HUES64 (cell line): ENCODE measurements at regions not wholly inside any gene's neighbourhood (a gene's known extent, or its start where the extent isn't known, plus 50 kb on each side); places are given as distances from the start of the nearest gene placed in this dataset.
"Not testable (repeated sequence)": the region's sequence is repeated elsewhere in the genome, so short reads cannot be mapped to it uniquely, and the experiment has no call there.

Experiments
- H3K27ac ChIP-seq: 2 replicates; pipeline ENCODE4 v1.7.0; 2013; ENCODE audit warnings: low read depth, low read length, inconsistent platforms
- H3K27me3 ChIP-seq: 2 replicates; pipeline ENCODE4 v1.6.1; 2013; ENCODE audit warnings: mild to moderate bottlenecking, low read length; ENCODE audit not compliant: insufficient read depth
- H3K36me3 ChIP-seq: 2 replicates; pipeline ENCODE4 v1.6.1; 2013; ENCODE audit warnings: mild to moderate bottlenecking, low read length; ENCODE audit not compliant: insufficient read depth
- H3K4me1 ChIP-seq: 2 replicates; pipeline ENCODE4 v1.6.1; 2013; ENCODE audit warnings: mild to moderate bottlenecking, low read length, moderate library complexity; ENCODE audit not compliant: insufficient read depth
- H3K4me3 ChIP-seq: 2 replicates; pipeline ENCODE4 v1.5.1; 2013; ENCODE audit warnings: mild to moderate bottlenecking, low read length, moderate library complexity
- H3K9ac ChIP-seq: 2 replicates; pipeline ENCODE4 v1.6.1; 2013; ENCODE audit warnings: mild to moderate bottlenecking, low read depth, low read length
- H3K9me3 ChIP-seq: 2 replicates; pipeline ENCODE4 v1.6.1; 2013; ENCODE audit warnings: low read depth, low read length; ENCODE audit not compliant: insufficient read depth
- WGBS: fragments of 150-250, 120-280 bp; methylation state at CpG from one replicate; pipeline ENCODE4 v1.1.7; 2013; ENCODE audit warnings: missing lambda C conversion rate; 5-methylcytosine and 5-hydroxymethylcytosine counted together

- Histone ChIP-seq H3K27ac (no peak overlapping the region), H3K9ac (no peak overlapping the region), H3K4me1 (no peaks in the 10 kb centered on the region), H3K9me3 (0 out of 2 replicates have a peak, but pooled peaks cover 4% of the 10 kb centered on the region), H3K4me3 (no peak overlapping the region), H3K36me3 (no peaks in the 10 kb centered on the region), H3K27me3 (no peaks in the 10 kb centered on the region)
Measured at GRCh38 chr6:135722190-135722589, 129.3 kb upstream of the PDE7B start.

- Histone ChIP-seq H3K4me3 (no peak overlapping the region), H3K9ac (no peak overlapping the region), H3K9me3 (0 out of 2 replicates have a peak, but pooled peaks cover 4% of the 10 kb centered on the region), H3K4me1 (no peaks in the 10 kb centered on the region), H3K27ac (no peak overlapping the region), H3K27me3 (no peaks in the 10 kb centered on the region), H3K36me3 (no peaks in the 10 kb centered on the region)
- 91% methylated on average over 4 of the region's 5 CpGs for WGBS
Measured at GRCh38 chr6:135722679-135723078, 128.8 kb upstream of the PDE7B start.

GRCh38 chr6:135728589-135728988, 122.9 kb upstream of the PDE7B start:
- WGBS: 94% methylated on average over 2 of the region's 2 CpGs
- H3K27ac ChIP-seq: no peak overlapping the region
- H3K4me1 ChIP-seq: no peaks in the 10 kb centered on the region
- H3K9ac ChIP-seq: no peak overlapping the region
- H3K4me3 ChIP-seq: no peak overlapping the region
- 0 out of 2 replicates have a peak, but pooled peaks cover 4% of the 10 kb centered on the region for H3K9me3 ChIP-seq
- H3K27me3 ChIP-seq: no peaks in the 10 kb centered on the region
- no peaks in the 10 kb centered on the region for H3K36me3 ChIP-seq

- H3K9ac ChIP-seq: no peak overlapping the region
- H3K27me3 ChIP-seq: no peaks in the 10 kb centered on the region
- WGBS: 95% methylated on average over 3 of the region's 3 CpGs
- no peak overlapping the region for H3K4me3 ChIP-seq
- no peaks in the 10 kb centered on the region for H3K9me3 ChIP-seq
- no peaks in the 10 kb centered on the region for H3K4me1 ChIP-seq
- H3K27ac ChIP-seq: no peak overlapping the region
- H3K36me3 ChIP-seq: no peaks in the 10 kb centered on the region
Measured at GRCh38 chr6:135731116-135731515, 120.4 kb upstream of the PDE7B start.

- WGBS: 93% methylated on average over 6 of the region's 6 CpGs
Measured at GRCh38 chr6:135736351-135736750, 115.2 kb upstream of the PDE7B start.

DNA sequence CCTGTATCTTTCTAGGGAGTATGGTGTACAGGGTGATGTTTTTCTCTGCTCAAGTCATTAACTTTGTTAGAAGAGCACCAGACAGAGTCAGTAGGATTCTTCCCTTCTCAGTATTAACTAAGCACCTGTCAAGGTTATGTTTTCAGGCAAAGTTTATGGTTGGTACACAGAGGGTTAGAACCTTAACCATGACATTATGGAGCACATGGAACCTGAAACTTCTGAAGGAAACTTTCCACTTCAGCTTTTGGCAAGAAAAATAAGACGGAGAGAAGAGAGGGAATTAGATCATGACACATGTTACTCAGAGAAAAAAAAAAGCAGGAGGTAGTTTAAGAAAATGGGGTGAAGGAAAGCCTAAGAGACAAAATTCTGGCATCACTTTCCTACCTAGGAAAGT, 112.9 kb upstream of the PDE7B start:
- Histone ChIP-seq H3K9me3 (no peaks in the 10 kb centered on the region), H3K27ac (no peak overlapping the region), H3K36me3 (no peaks in the 10 kb centered on the region), H3K4me1 (no peaks in the 10 kb centered on the region), H3K9ac (no peak overlapping the region), H3K27me3 (no peaks in the 10 kb centered on the region), H3K4me3 (no peak overlapping the region)
- WGBS: 88% methylated on average over 1 of the region's 1 CpG

More at GRCh38 chr6:135736351-135736750, 115.2 kb upstream of the PDE7B start:
- not testable (repeated sequence) for H3K27me3 ChIP-seq, H3K27ac ChIP-seq, H3K4me1 ChIP-seq, H3K36me3 ChIP-seq, H3K9me3 ChIP-seq, H3K4me3 ChIP-seq, H3K9ac ChIP-seq

DNA sequence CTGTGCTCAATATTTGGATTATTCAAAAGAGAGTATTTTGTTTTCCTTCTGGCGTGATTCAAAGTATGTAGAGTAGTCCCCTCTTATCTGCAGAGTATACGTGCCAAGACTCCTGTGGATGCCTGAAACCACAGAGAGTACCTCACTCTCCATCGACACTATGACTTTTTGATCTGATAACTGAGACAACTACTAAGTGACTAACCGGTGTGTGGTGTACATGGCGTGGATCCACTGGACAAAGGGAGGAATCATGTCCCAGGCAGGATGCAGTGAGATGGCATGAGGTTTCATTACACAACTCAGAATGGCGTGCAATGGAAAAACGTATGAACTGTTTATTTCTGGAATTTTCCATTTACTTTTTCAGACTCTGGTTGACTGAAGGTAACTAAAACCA, 112.2 kb upstream of the PDE7B start:
- Histone ChIP-seq H3K36me3 (no peaks in the 10 kb centered on the region), H3K27ac (no peak overlapping the region), H3K27me3 (no peaks in the 10 kb centered on the region), H3K9ac (no peak overlapping the region), H3K4me3 (no peak overlapping the region), H3K4me1 (no peaks in the 10 kb centered on the region), H3K9me3 (no peaks in the 10 kb centered on the region)
- 96% methylated on average over 7 of the region's 7 CpGs for WGBS

GRCh38 chr6:135740580-135740979, 110.9 kb upstream of the PDE7B start:
- no CpG with 5 or more reads among the region's 1 CpG for WGBS
- Histone ChIP-seq H3K9ac (no peak overlapping the region), H3K9me3 (no peaks in the 10 kb centered on the region), H3K4me1 (no peaks in the 10 kb centered on the region), H3K27ac (no peak overlapping the region), H3K4me3 (no peak overlapping the region), H3K36me3 (no peaks in the 10 kb centered on the region), H3K27me3 (no peaks in the 10 kb centered on the region)

DNA sequence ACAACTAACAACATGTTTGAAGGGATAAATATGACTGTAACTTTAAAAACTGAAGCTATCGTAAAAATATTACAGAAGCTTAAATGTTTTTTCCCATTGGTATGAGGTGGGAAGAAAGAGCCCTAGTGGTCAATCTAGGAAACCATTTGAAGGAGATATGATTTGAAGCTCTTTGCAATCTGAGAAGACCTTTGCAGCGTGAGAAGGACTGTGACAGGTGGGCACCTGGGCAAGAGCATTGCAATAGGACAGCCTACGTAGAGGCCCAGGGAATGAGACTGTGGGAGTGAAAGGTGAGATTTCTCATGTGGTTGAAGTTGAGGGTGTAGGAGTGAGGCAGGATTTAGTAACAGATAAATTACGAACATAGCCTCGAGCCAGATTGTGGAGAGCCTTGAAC, 108.0 kb upstream of the PDE7B start:
- Histone ChIP-seq H3K4me3 (no peak overlapping the region), H3K9me3 (no peaks in the 10 kb centered on the region), H3K27me3 (no peaks in the 10 kb centered on the region), H3K27ac (no peak overlapping the region), H3K36me3 (no peaks in the 10 kb centered on the region), H3K4me1 (no peaks in the 10 kb centered on the region), H3K9ac (no peak overlapping the region)
- 92% methylated on average over 5 of the region's 5 CpGs for WGBS

DNA sequence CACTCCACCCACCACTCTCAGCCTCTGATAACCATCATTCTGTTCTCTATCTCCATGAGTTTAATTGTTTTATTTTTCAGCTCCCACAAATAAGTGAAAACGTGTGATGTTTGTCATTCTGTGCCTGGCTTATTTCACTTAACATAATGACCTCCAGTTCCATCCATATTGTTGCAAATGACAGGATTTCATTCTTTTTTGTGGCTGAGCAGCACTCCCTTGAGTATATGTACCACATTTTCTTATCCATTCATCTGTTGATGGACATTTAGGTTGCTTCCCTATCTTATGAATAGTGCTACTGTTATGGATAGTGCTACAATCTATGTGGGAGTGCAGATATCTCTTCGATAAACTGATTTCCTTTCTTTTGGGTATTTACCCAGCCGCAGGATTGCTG, 103.3 kb upstream of the PDE7B start:
- Histone ChIP-seq H3K4me1 (no peaks in the 10 kb centered on the region), H3K36me3 (no peaks in the 10 kb centered on the region), H3K27me3 (no peaks in the 10 kb centered on the region), H3K9ac (no peak overlapping the region), H3K4me3 (no peak overlapping the region), H3K27ac (no peak overlapping the region), H3K9me3 (no peaks in the 10 kb centered on the region)
- WGBS: 83% methylated on average over 2 of the region's 3 CpGs

GRCh38 chr6:135750081-135750480, 101.4 kb upstream of the PDE7B start:
- no peak overlapping the region for H3K9ac ChIP-seq
- no peak overlapping the region for H3K4me3 ChIP-seq
- H3K27me3 ChIP-seq: no peaks in the 10 kb centered on the region
- no peaks in the 10 kb centered on the region for H3K4me1 ChIP-seq
- H3K9me3 ChIP-seq: no peaks in the 10 kb centered on the region
- H3K27ac ChIP-seq: no peak overlapping the region
- no peaks in the 10 kb centered on the region for H3K36me3 ChIP-seq
- 100% methylated on average over 1 of the region's 1 CpG for WGBS

DNA sequence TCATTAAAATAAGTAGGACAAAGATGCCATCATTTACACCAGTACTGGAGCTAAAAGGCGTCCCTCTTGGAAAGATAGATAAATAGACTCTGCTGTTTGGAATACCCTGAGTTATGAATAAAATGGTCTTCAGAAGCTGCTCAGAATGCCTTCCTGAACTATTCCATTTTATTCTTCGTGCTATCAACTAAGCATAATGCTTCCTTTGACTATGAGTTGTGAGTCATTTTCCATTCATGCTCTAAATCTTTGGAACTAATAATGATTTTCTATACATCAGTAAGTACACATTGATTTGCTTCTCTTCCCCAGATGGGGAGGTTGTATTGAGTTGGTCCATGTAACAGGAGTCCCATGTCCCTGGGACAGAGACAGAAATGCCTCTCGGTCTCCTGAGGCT, 98.3 kb upstream of the PDE7B start:
- no peak overlapping the region for H3K4me3 ChIP-seq
- no peaks in the 10 kb centered on the region for H3K4me1 ChIP-seq
- no peak overlapping the region for H3K9ac ChIP-seq
- no peaks in the 10 kb centered on the region for H3K27me3 ChIP-seq
- WGBS: 86% methylated on average over 2 of the region's 3 CpGs
- H3K27ac ChIP-seq: no peak overlapping the region
- no peaks in the 10 kb centered on the region for H3K9me3 ChIP-seq
- H3K36me3 ChIP-seq: no peaks in the 10 kb centered on the region
